IMR-90 (cell line): ENCODE measurements at regions not wholly inside any gene's neighbourhood (a gene's known extent, or its start where the extent isn't known, plus 50 kb on each side); places are given as distances from the start of the nearest gene placed in this dataset.

Experiments used
- ATAC-seq: fragments of 200-7000 bp; cut with Tn5 transposase; 2 replicates; pipeline ENCODE4 v1.9.1; 2020; ENCODE audit warnings: low read depth, mild to moderate bottlenecking, moderate library complexity
- BruUV-seq: library from RNA; stranded (reverse); fragments of 400-500 nt; replicated peaks from 2 replicates; lab custom pipeline; 2021; lab: Mats Ljungman, UMichigan
- CTCF ChIA-PET: fragments of 300-600 bp; formaldehyde crosslinking; extraction: SDS; loops from one replicate; lab custom pipeline; 2021; ENCODE audit warnings: antibody characterized with exemption; lab: Yijun Ruan, JAX
- POLR2A ChIA-PET: fragments of 300-600 bp; sonication (Branson Sonifier 250); formaldehyde crosslinking; loops from one replicate; lab custom pipeline; 2022; ENCODE audit warnings: antibody characterized with exemption; ENCODE audit not compliant: unreplicated experiment; lab: Charles Lee
- DNase-seq: peaks from one replicate; pipeline ENCODE4 v3.0.0; 2013
- H2AFZ ChIP-seq: replicated peaks from 2 replicates; pipeline ENCODE3; 2013; ENCODE audit warnings: low read length, mild to moderate bottlenecking; ENCODE audit not compliant: poor library complexity
- H2AK5ac ChIP-seq: 2 replicates; pipeline ENCODE4 v1.6.1; 2013; ENCODE audit warnings: low read depth, low read length, inconsistent platforms
- H2AK9ac ChIP-seq: replicated peaks from 2 replicates; pipeline ENCODE3; 2013; ENCODE audit warnings: mild to moderate bottlenecking, low read depth, low read length, moderate library complexity; ENCODE audit not compliant: poor library complexity
- H2BK120ac ChIP-seq: 2 replicates; pipeline ENCODE4 v1.6.1; 2013; ENCODE audit warnings: low read depth, low read length, inconsistent platforms
- H2BK15ac ChIP-seq: 3 replicates; pipeline ENCODE4 v1.6.1; 2013; ENCODE audit warnings: low read depth, low read length, inconsistent platforms
- H2BK20ac ChIP-seq: 2 replicates; pipeline ENCODE4 v1.6.1; 2013; ENCODE audit warnings: low read depth, mild to moderate bottlenecking, inconsistent platforms, low read length, moderate library complexity
- H2BK5ac ChIP-seq: 2 replicates; pipeline ENCODE4 v1.6.1; 2013; ENCODE audit warnings: mild to moderate bottlenecking, low read depth, low read length, inconsistent platforms; ENCODE audit not compliant: poor library complexity, severe bottlenecking
- H3K14ac ChIP-seq: replicated peaks from 2 replicates; pipeline ENCODE4 v1.6.1; 2013; ENCODE audit warnings: low read depth, low read length, inconsistent platforms
- H3K18ac ChIP-seq: 2 replicates; pipeline ENCODE4 v1.6.1; 2013; ENCODE audit warnings: low read depth, low read length, control low read depth
- H3K23ac ChIP-seq: 2 replicates; pipeline ENCODE4 v1.6.1; 2013; ENCODE audit warnings: low read depth, low read length, inconsistent platforms
- H3K27ac ChIP-seq: 2 replicates; pipeline ENCODE4 v1.5.1; 2013; ENCODE audit warnings: mild to moderate bottlenecking, control low read depth, low read length; ENCODE audit not compliant: insufficient read depth
- H3K27me3 ChIP-seq: 2 replicates; pipeline ENCODE4 v1.6.1; 2013; ENCODE audit warnings: low read length; ENCODE audit not compliant: control insufficient read depth, insufficient read depth
- H3K36me3 ChIP-seq: 2 replicates; pipeline ENCODE4 v1.6.1; 2013; ENCODE audit warnings: low read length, mixed read lengths; ENCODE audit not compliant: control insufficient read depth, insufficient read depth
- H3K4ac ChIP-seq: 2 replicates; pipeline ENCODE4 v1.6.1; 2013; ENCODE audit warnings: low read depth, low read length, inconsistent platforms
- H3K4me1 ChIP-seq: 2 replicates; pipeline ENCODE4 v1.6.1; 2013; ENCODE audit warnings: low read length, mixed read lengths; ENCODE audit not compliant: control insufficient read depth, insufficient read depth
- H3K4me2 ChIP-seq: 2 replicates; pipeline ENCODE4 v1.6.1; 2013; ENCODE audit warnings: low read depth, mild to moderate bottlenecking, control low read depth, low read length, moderate library complexity
- H3K4me3 ChIP-seq: 2 replicates; pipeline ENCODE4 v1.5.1; 2013; ENCODE audit warnings: low read depth, mild to moderate bottlenecking, control low read depth, low read length, moderate library complexity; ENCODE audit not compliant: insufficient read depth
- H3K56ac ChIP-seq: 2 replicates; pipeline ENCODE4 v1.6.1; 2013; ENCODE audit warnings: low read length, inconsistent platforms; ENCODE audit not compliant: insufficient read depth; ENCODE audit errors: extremely low read depth
- H3K79me1 ChIP-seq, 2 experiments: 2 replicates each; pipeline ENCODE4 v1.6.1; 2013; ENCODE audit warnings: low read length in 2 of 2, inconsistent platforms in 1 of 2, low read depth in 1 of 2
- H3K9ac ChIP-seq: 2 replicates; pipeline ENCODE4 v1.6.1; 2013; ENCODE audit warnings: low read depth, low read length, control low read depth
- H3K9me1 ChIP-seq: 2 replicates; pipeline ENCODE4 v1.6.1; 2013; ENCODE audit warnings: low read length, inconsistent platforms; ENCODE audit not compliant: insufficient read depth
- H3K9me3 ChIP-seq: 2 replicates; pipeline ENCODE4 v1.6.1; 2013; ENCODE audit warnings: low read length; ENCODE audit not compliant: control insufficient read depth, insufficient read depth
- H4K20me1 ChIP-seq: 2 replicates; pipeline ENCODE4 v1.6.1; 2013; ENCODE audit warnings: low read length, inconsistent platforms; ENCODE audit not compliant: insufficient read depth
- H4K5ac ChIP-seq: 2 replicates; pipeline ENCODE4 v1.6.1; 2013; ENCODE audit warnings: mild to moderate bottlenecking, low read depth, low read length, control low read depth
- H4K8ac ChIP-seq, 2 experiments: 2 replicates each; pipeline ENCODE4 v1.6.1; 2013; ENCODE audit warnings: low read depth in 2 of 2, low read length in 2 of 2, control low read depth in 1 of 2, inconsistent platforms in 1 of 2
- H4K91ac ChIP-seq: 2 replicates; pipeline ENCODE4 v1.6.1; 2013; ENCODE audit warnings: low read depth, low read length, inconsistent platforms; ENCODE audit not compliant: insufficient read depth
- BHLHE40 ChIP-seq: fragments of 150-350 bp; IDR thresholded peaks from 2 replicates; pipeline ENCODE4 v1.6.1; 2016; ENCODE audit warnings: mild to moderate bottlenecking, low read depth, low read length
- CEBPB ChIP-seq: IDR thresholded peaks from 2 replicates; pipeline ENCODE4 v1.6.1; 2012; ENCODE audit warnings: low read depth, low read length, improper control_type of control experiment
- ELK1 ChIP-seq: fragments of 150-350 bp; IDR thresholded peaks from 2 replicates; pipeline ENCODE4 v1.6.1; 2016; ENCODE audit warnings: low read depth, mild to moderate bottlenecking, low read length, moderate library complexity, borderline replicate concordance
- MXI1 ChIP-seq: IDR thresholded peaks from 2 replicates; pipeline ENCODE4 v1.6.1; 2012; ENCODE audit warnings: low read depth, mild to moderate bottlenecking, low read length, moderate library complexity, borderline replicate concordance
- WGBS, 2 experiments: methylation state at CpG; one replicate each; pipeline versions ENCODE4 v1.1.5 to v1.1.7; 2013; ENCODE audit warnings: missing lambda C conversion rate in 2 of 2; ENCODE audit not compliant: insufficient read length in 1 of 2; ENCODE audit errors: extremely low coverage in 2 of 2; 5-methylcytosine and 5-hydroxymethylcytosine counted together
- dilution Hi-C: fragments of 300-500 bp; cut with HindIII; formaldehyde crosslinking; loops from one replicate; pipeline ENCODE4 v1.14.3; 2018; ENCODE audit warnings: low sequenced_read_pairs; ENCODE audit not compliant: unreplicated experiment
- in situ Hi-C: fragments of 300-500 bp; cut with MboI; formaldehyde crosslinking; loops from 3 replicates; pipeline ENCODE4 v1.14.3; 2019; ENCODE audit warnings: low sequenced_read_pairs, inconsistent platforms, mixed read lengths
- intact Hi-C: fragments of 100-400 bp; cut with micrococcal nuclease; formaldehyde crosslinking; loops from 2 replicates; pipeline ENCODE4 v1.10.0; 2022

- no peak overlapping the region for H3K18ac ChIP-seq
- no CpG with 5 or more reads among the region's 2 CpGs for WGBS, 2 experiments
- no peak overlapping the region for H2AFZ ChIP-seq
- intact Hi-C loops (loop anchor here (10.0 kb wide), 1 partner anchor 1463 kb away; no protein-coding TSS in a partner anchor), in situ Hi-C loops (no loop called here), dilution Hi-C loops (no loop called here)
- no peak overlapping the region for H3K4me3 ChIP-seq
- H3K4me2 ChIP-seq = no peak overlapping the region
- H2AK5ac ChIP-seq = no peak overlapping the region
- POLR2A ChIA-PET = no interaction called here
- H2BK120ac ChIP-seq = no peak overlapping the region
- no peak for DNase-seq
- no peak overlapping the region for H3K4ac ChIP-seq
- no peak overlapping the region for H4K8ac ChIP-seq
- H2BK15ac ChIP-seq = no peak overlapping the region
- no peak overlapping the region for H4K91ac ChIP-seq
- no peak overlapping the region for H2BK5ac ChIP-seq
- H2AK9ac ChIP-seq = no peak overlapping the region
- no peaks in the 10 kb centered on the region for H3K4me1 ChIP-seq
- no peak overlapping the region for H2BK20ac ChIP-seq
- H3K27me3 ChIP-seq = no peaks in the 10 kb centered on the region
- H3K9me3 ChIP-seq = no peaks in the 10 kb centered on the region
- H3K23ac ChIP-seq = no peak overlapping the region
- no peak overlapping the region for H3K56ac ChIP-seq
- TF ChIP-seq CEBPB (no peak), ELK1 (no peak), MXI1 (no peak), BHLHE40 (no peak)
- H3K14ac ChIP-seq = no peak overlapping the region
- CTCF ChIA-PET = no interaction called here
- no TSS peak for BruUV-seq
- H3K79me1 ChIP-seq = no peaks in the 10 kb centered on the region
- no peak overlapping the region for H3K27ac ChIP-seq
- no peak for ATAC-seq
- no peak overlapping the region for H3K9ac ChIP-seq
- H4K5ac ChIP-seq = no peak overlapping the region
- H3K36me3 ChIP-seq = no peaks in the 10 kb centered on the region
- H4K20me1 ChIP-seq = no peaks in the 10 kb centered on the region
- no peaks in the 10 kb centered on the region for H3K9me1 ChIP-seq
These were observed 378.9 kb upstream of the ALCAM start for GRCh38 chr3:104987859-104988258.
